PC-3 (cell line): ENCODE measurements at regions not wholly inside any gene's neighbourhood (a gene's known extent, or its start where the extent isn't known, plus 50 kb on each side); places are given as distances from the start of the nearest gene placed in this dataset.

Source experiments
- ATAC-seq: fragments of 200-7000 bp; cut with Tn5 transposase; 2 replicates; pipeline ENCODE4 v1.9.1; 2020; ENCODE audit warnings: mild to moderate bottlenecking, moderate library complexity
- BruUV-seq: library from RNA; stranded (reverse); fragments of 400-500 nt; replicated peaks from 2 replicates; lab custom pipeline; 2021; lab: Mats Ljungman, UMichigan
- CTCF ChIA-PET: fragments of 300-600 bp; sonication (Branson Sonifier 250); formaldehyde crosslinking; loops from one replicate; lab custom pipeline; 2022; ENCODE audit warnings: antibody characterized with exemption; lab: Charles Lee
- POLR2A ChIA-PET: fragments of 300-600 bp; sonication (Branson Sonifier 250); formaldehyde crosslinking; loops from one replicate; lab custom pipeline; 2022; ENCODE audit warnings: antibody characterized with exemption; ENCODE audit not compliant: unreplicated experiment; lab: Charles Lee
- DNase-seq: peaks from one replicate; pipeline ENCODE4 v3.0.0-alpha.2; 2015
- H2AFZ ChIP-seq: fragments of 300-600 bp; sonication (generic); 2 replicates; pipeline ENCODE4 v1.6.0; 2016; ENCODE audit warnings: antibody characterized with exemption, low read length
- H3F3A ChIP-seq: fragments of 300-600 bp; sonication (generic); one replicate; pipeline ENCODE4 v1.6.0; 2017; ENCODE audit warnings: antibody characterized with exemption, low read length, control low read depth, mild to moderate bottlenecking; ENCODE audit not compliant: unreplicated experiment
- H3K27ac ChIP-seq: fragments of 300-600 bp; sonication (generic); 2 replicates; pipeline ENCODE4 v1.5.1; 2016; ENCODE audit warnings: mild to moderate bottlenecking, low read length
- H3K27me3 ChIP-seq: fragments of 300-600 bp; sonication (generic); 2 replicates; pipeline ENCODE4 v1.6.1; 2016; ENCODE audit warnings: low read length, mixed read lengths
- H3K36me3 ChIP-seq: fragments of 300-600 bp; sonication (generic); 2 replicates; pipeline ENCODE4 v1.6.1; 2016; ENCODE audit warnings: low read depth, mixed run types, low read length, mixed read lengths
- H3K4me1 ChIP-seq: fragments of 300-600 bp; sonication (generic); 2 replicates; pipeline ENCODE4 v1.5.1; 2016; ENCODE audit warnings: low read length; ENCODE audit not compliant: insufficient read depth
- H3K4me2 ChIP-seq: fragments of 300-600 bp; sonication (generic); 2 replicates; pipeline ENCODE4 v1.6.0; 2016; ENCODE audit warnings: low read length
- H3K4me3 ChIP-seq: fragments of 300-600 bp; sonication (generic); 2 replicates; pipeline ENCODE4 v1.5.1; 2016; ENCODE audit warnings: mild to moderate bottlenecking, low read length, mixed read lengths
- H3K79me2 ChIP-seq: fragments of 300-600 bp; sonication (generic); 2 replicates; pipeline ENCODE4 v1.6.1; 2017; ENCODE audit warnings: low read length, mixed read lengths
- H3K9ac ChIP-seq: fragments of 300-600 bp; sonication (generic); 2 replicates; pipeline ENCODE4 v1.6.0; 2016; ENCODE audit warnings: mild to moderate bottlenecking, low read length
- H3K9me2 ChIP-seq: fragments of 300-600 bp; sonication (generic); replicated peaks from 2 replicates; pipeline ENCODE4 v1.6.1; 2016; ENCODE audit warnings: mixed run types, low read length, mixed read lengths
- H3K9me3 ChIP-seq: fragments of 300-600 bp; sonication (generic); 2 replicates; pipeline ENCODE4 v1.6.1; 2016; ENCODE audit warnings: low read length, mixed read lengths
- H4K20me1 ChIP-seq: fragments of 300-600 bp; sonication (generic); 2 replicates; pipeline ENCODE4 v1.6.1; 2016; ENCODE audit warnings: low read length, mixed read lengths
- CTCF ChIP-seq: fragments of 300-600 bp; sonication (generic); conservative IDR thresholded peaks from 2 replicates; pipeline ENCODE4 v1.5.1; 2017; ENCODE audit warnings: antibody characterized with exemption, low read depth, mild to moderate bottlenecking, low read length
- EZH2 ChIP-seq: fragments of 300-600 bp; sonication (generic); IDR thresholded peaks from one replicate; pipeline ENCODE4 v1.6.1; 2017; ENCODE audit warnings: antibody characterized with exemption, mild to moderate bottlenecking, low read length; ENCODE audit not compliant: unreplicated experiment
- EZH2phosphoT487 ChIP-seq: fragments of 300-600 bp; sonication (generic); IDR thresholded peaks from 2 replicates; pipeline ENCODE4 v1.6.1; 2018; ENCODE audit warnings: mild to moderate bottlenecking, antibody characterized with exemption, low read length, borderline replicate concordance
- intact Hi-C: fragments of 100-400 bp; cut with micrococcal nuclease; formaldehyde crosslinking; loops from 2 replicates; pipeline ENCODE4 v1.9.0; 2023

- no peaks in the 10 kb centered on the region for H3K27me3 ChIP-seq
- no peak for ATAC-seq
- H3K27ac ChIP-seq: no peak overlapping the region
- BruUV-seq: no TSS peak
- H3K4me1 ChIP-seq: no peaks in the 10 kb centered on the region
- no peaks in the 10 kb centered on the region for H3K9me3 ChIP-seq
- no peak for TF ChIP-seq EZH2
- TF ChIP-seq EZH2phosphoT487: no peak
- TF ChIP-seq CTCF: no peak
- no peak overlapping the region for H3K9ac ChIP-seq
- intact Hi-C loops: no loop called here
- H3K4me2 ChIP-seq: no peak overlapping the region
- H3K79me2 ChIP-seq: no peaks in the 10 kb centered on the region
- H4K20me1 ChIP-seq: no peaks in the 10 kb centered on the region
- no peaks in the 10 kb centered on the region for H3K36me3 ChIP-seq
- H2AFZ ChIP-seq: no peak overlapping the region
- H3K9me2 ChIP-seq: no peaks in the 10 kb centered on the region
- ChIA-PET POLR2A (no interaction called here), CTCF (no interaction called here)
- DNase-seq: no peak
- no peak overlapping the region for H3K4me3 ChIP-seq
- H3F3A ChIP-seq: no peaks in the 10 kb centered on the region
These were observed 176.8 kb upstream of the ZNF507 start for GRCh38 chr19:32168606-32169005.

- CTCF ChIA-PET: no interaction called here
- no peak for TF ChIP-seq EZH2
- TF ChIP-seq CTCF: no peak
- TF ChIP-seq EZH2phosphoT487: no peak
These were observed 173.7 kb upstream of the ZNF507 start for GRCh38 chr19:32171719-32172151.

GRCh38 chr19:32172566-32173160, 172.7 kb upstream of the ZNF507 start:
- no peak for TF ChIP-seq EZH2
- no peak for TF ChIP-seq CTCF
- TF ChIP-seq EZH2phosphoT487: no peak

More at GRCh38 chr19:32171719-32172151, 173.7 kb upstream of the ZNF507 start:
- H3K9me3 ChIP-seq: no peaks in the 10 kb centered on the region
- no peaks in the 10 kb centered on the region for H3K79me2 ChIP-seq
- H3F3A ChIP-seq: no peaks in the 10 kb centered on the region
- H3K27ac ChIP-seq: no peak overlapping the region
- no peak for ATAC-seq
- BruUV-seq: no TSS peak
- no peaks in the 10 kb centered on the region for H3K36me3 ChIP-seq
- POLR2A ChIA-PET: no interaction called here
- intact Hi-C loops: no loop called here
- H3K4me1 ChIP-seq: no peaks in the 10 kb centered on the region
- no peak overlapping the region for H3K4me3 ChIP-seq
- no peak overlapping the region for H3K4me2 ChIP-seq
- H4K20me1 ChIP-seq: no peaks in the 10 kb centered on the region
- H3K9me2 ChIP-seq: no peaks in the 10 kb centered on the region
- no peaks in the 10 kb centered on the region for H3K27me3 ChIP-seq
- no peak overlapping the region for H3K9ac ChIP-seq
- DNase-seq: no peak
- H2AFZ ChIP-seq: no peak overlapping the region

More at GRCh38 chr19:32172566-32173160, 172.7 kb upstream of the ZNF507 start:
- Histone ChIP-seq H3K4me3 (no peak overlapping the region), H3K9ac (no peak overlapping the region), H2AFZ (no peak overlapping the region), H3K4me1 (no peaks in the 10 kb centered on the region), H3F3A (no peaks in the 10 kb centered on the region), H3K79me2 (no peaks in the 10 kb centered on the region), H3K9me2 (no peaks in the 10 kb centered on the region), H4K20me1 (no peaks in the 10 kb centered on the region), H3K4me2 (no peak overlapping the region), H3K27me3 (no peaks in the 10 kb centered on the region), H3K27ac (no peak overlapping the region), H3K9me3 (no peaks in the 10 kb centered on the region), H3K36me3 (no peaks in the 10 kb centered on the region)
- intact Hi-C loops: no loop called here
- CTCF ChIA-PET: no interaction called here
- no TSS peak for BruUV-seq
- ATAC-seq: no peak
- POLR2A ChIA-PET: no interaction called here
- DNase-seq: no peak
